ENCODE measurements at regions not wholly inside any gene's neighbourhood (a gene's known extent, or its start where the extent isn't known, plus 50 kb on each side); places are given as distances from the start of the nearest gene placed in this dataset.

GRCh38 chr9:74358959-74359358, 138.2 kb upstream of the RORB start:
- H3K4me3 ChIP-seq (ENCODE audit: low read depth, low read length), result no peak overlapping the region
- TF ChIP-seq CTCF (IDR thresholded peaks at IDR 0.05; ENCODE audit: borderline replicate concordance, insufficient read depth, low read depth, low read length), result no peak

GRCh38 chr9:74361508-74361907, 135.6 kb upstream of the RORB start:
- H3K4me3 ChIP-seq (ENCODE audit: low read depth, low read length), result no peak overlapping the region
- no peak for TF ChIP-seq CTCF (IDR thresholded peaks at IDR 0.05; ENCODE audit: borderline replicate concordance, insufficient read depth, low read depth, low read length)

GRCh38 chr9:74362423-74362822, 134.7 kb upstream of the RORB start:
- no peak for TF ChIP-seq CTCF (IDR thresholded peaks at IDR 0.05; ENCODE audit: borderline replicate concordance, insufficient read depth, low read depth, low read length)
- no peak overlapping the region for H3K4me3 ChIP-seq (ENCODE audit: low read depth, low read length)

GRCh38 chr9:74366111-74366510, 131.0 kb upstream of the RORB start:
- no peak for TF ChIP-seq CTCF (IDR thresholded peaks at IDR 0.05; ENCODE audit: borderline replicate concordance, insufficient read depth, low read depth, low read length)
- H3K4me3 ChIP-seq (ENCODE audit: low read depth, low read length), result no peak overlapping the region

DNA sequence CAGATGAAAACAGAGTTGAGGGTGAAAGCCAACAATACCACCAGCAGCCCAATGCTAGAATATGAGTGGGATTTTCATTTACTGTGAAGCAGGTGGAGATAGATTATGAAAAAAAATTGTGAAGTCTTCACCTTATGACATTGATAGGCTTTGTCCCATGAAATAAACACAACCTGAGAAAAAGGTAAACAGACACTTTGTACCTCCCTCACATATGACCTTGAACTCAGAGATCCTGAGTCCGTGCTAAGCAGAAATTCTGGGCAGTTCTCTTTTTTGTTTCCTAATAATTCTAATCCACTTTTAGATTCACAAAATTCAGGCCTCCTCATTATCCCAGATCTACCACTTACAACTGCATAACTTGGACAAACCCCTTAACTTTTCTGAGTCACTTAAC, 127.3 kb upstream of the RORB start:
- no peak overlapping the region for H3K4me3 ChIP-seq (ENCODE audit: low read depth, low read length)

DNA sequence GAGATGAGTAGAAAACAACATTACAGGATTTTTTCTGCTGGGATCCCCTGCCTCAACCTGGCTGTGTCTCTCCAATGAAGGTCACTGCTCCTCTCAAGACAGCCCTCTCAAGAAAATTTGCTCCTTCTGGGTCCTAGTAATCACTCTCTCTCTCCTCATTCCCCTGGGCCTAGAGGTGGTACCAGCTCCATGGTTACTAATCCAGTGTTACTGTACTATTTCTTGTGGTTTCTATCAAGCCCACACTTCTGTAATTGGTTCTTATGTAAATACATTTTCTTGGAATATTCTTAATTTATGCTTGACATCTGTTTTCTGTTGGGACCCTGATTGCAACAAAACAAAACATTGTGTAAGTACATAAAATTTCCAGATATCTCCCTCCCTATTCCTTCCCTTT, 123.8 kb upstream of the RORB start:
- no peak for TF ChIP-seq CTCF (IDR thresholded peaks at IDR 0.05; ENCODE audit: borderline replicate concordance, insufficient read depth, low read depth, low read length)

More for the DNA sequence above, 127.3 kb upstream of the RORB start:
- TF ChIP-seq CTCF (IDR thresholded peaks at IDR 0.05; ENCODE audit: borderline replicate concordance, insufficient read depth, low read depth, low read length), result no peak

DNA sequence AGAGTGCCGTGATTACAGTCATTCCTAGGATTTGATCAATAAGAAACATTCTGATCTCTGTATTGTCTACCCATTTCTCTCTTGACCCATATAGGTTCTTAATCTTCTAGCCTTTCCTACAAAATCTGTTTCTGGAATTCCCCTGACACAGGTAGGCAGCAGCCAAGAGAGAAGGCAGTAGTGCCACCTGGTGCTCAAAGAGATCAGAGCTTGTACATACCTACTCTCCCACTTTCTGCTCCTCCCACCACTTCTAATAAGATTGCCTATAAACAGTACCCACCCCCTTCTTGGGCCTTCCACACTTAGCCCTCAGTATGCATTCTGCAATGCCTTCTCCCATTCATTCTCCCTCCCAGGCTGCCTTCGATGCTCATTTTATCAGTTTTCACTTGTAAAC, 117.4 kb upstream of the RORB start:
- H3K4me3 ChIP-seq (ENCODE audit: low read depth, low read length), result no peak overlapping the region
- TF ChIP-seq CTCF (IDR thresholded peaks at IDR 0.05; ENCODE audit: borderline replicate concordance, insufficient read depth, low read depth, low read length), result peak; percentile 24; the same call in 1 of the 2 replicates

More for the DNA sequence above, 123.8 kb upstream of the RORB start:
- H3K4me3 ChIP-seq (ENCODE audit: low read depth, low read length), result no peak overlapping the region

All from GM12875 (cell line).